Gastroesophageal sphincter (tissue), 3 donors: ENCODE measurements at regions not wholly inside any gene's neighbourhood (a gene's known extent, or its start where the extent isn't known, plus 50 kb on each side); places are given as distances from the start of the nearest gene placed in this dataset.

Source experiments
- CTCF ChIP-seq, 4 experiments: fragments of 200-600 bp in 2 of 4; fragments of 450-650 bp in 2 of 4; sonication (generic) in 1 of 4; IDR thresholded peaks; one replicate each; pipeline ENCODE4 v1.5.1; 2017 to 2019; ENCODE audit warnings: antibody characterized with exemption in 4 of 4, mild to moderate bottlenecking in 2 of 4, moderate library complexity in 2 of 4
- EP300 ChIP-seq: sonication (generic); formaldehyde crosslinking; IDR thresholded peaks from one replicate; pipeline ENCODE4 v1.6.1; 2017; ENCODE audit warnings: antibody characterized with exemption, mild to moderate bottlenecking
- POLR2A ChIP-seq, 2 donors: fragments of 450-650 bp; IDR thresholded peaks; one replicate each; pipeline ENCODE4 v1.6.1; 2017; ENCODE audit warnings: antibody characterized with exemption in 2 of 2, mild to moderate bottlenecking in 2 of 2, moderate library complexity in 1 of 2
- POLR2AphosphoS5 ChIP-seq: sonication (generic); formaldehyde crosslinking; IDR thresholded peaks from one replicate; pipeline ENCODE4 v1.6.1; 2017; ENCODE audit warnings: antibody characterized with exemption

GRCh38 chr11:34830035-34830434 is 86.1 kb downstream of the APIP start:
- TF ChIP-seq CTCF (IDR thresholded peaks at IDR 0.05) (no peak), POLR2A (IDR thresholded peaks at IDR 0.05) (no peak), EP300 (no peak), POLR2AphosphoS5 (no peak)
